SK-N-SH treated with all-trans-retinoic acid at 6 μM for 48 hours (cell line): ENCODE measurements at regions not wholly inside any gene's neighbourhood (a gene's known extent, or its start where the extent isn't known, plus 50 kb on each side); places are given as distances from the start of the nearest gene placed in this dataset.

Source experiments
- ARNTL ChIP-seq: fragments of 450-650 bp; formaldehyde crosslinking; IDR thresholded peaks from 2 replicates; pipeline ENCODE4 v1.5.0; 2020; ENCODE audit warnings: low read depth, mild to moderate bottlenecking, moderate library complexity, borderline replicate concordance
- BACH2 ChIP-seq: fragments of 250-450 bp; sonication (Bioruptor Pico); IDR thresholded peaks from 2 replicates; pipeline ENCODE4 v1.9.0; 2021; ENCODE audit warnings: mild to moderate bottlenecking, borderline replicate concordance
- GLIS3 ChIP-seq: fragments of 250-450 bp; sonication (Bioruptor Pico); IDR thresholded peaks from 2 replicates; pipeline ENCODE4 v1.5.0; 2020; ENCODE audit warnings: mild to moderate bottlenecking, moderate library complexity
- ISL1 ChIP-seq: fragments of 250-450 bp; sonication (Bioruptor Pico); IDR thresholded peaks from 2 replicates; pipeline ENCODE4 v2.1.2; 2022; ENCODE audit warnings: mild to moderate bottlenecking, moderate library complexity
- RARB ChIP-seq: fragments of 250-450 bp; sonication (Bioruptor Pico); IDR thresholded peaks from 2 replicates; pipeline ENCODE4 v1.8.0; 2021; ENCODE audit warnings: mild to moderate bottlenecking, moderate library complexity
- TF ChIP-seq, protein P1 (sequence below): fragments of 250-450 bp; sonication (Bioruptor Pico); IDR thresholded peaks from 2 replicates; pipeline ENCODE4 v1.8.0; 2020; ENCODE audit warnings: mild to moderate bottlenecking, moderate library complexity, borderline replicate concordance
- TF ChIP-seq, protein P2 (sequence below): fragments of 250-450 bp; sonication (Bioruptor Pico); IDR thresholded peaks from 2 replicates; pipeline ENCODE4 v1.5.0; 2020; ENCODE audit warnings: mild to moderate bottlenecking, moderate library complexity

DNA sequence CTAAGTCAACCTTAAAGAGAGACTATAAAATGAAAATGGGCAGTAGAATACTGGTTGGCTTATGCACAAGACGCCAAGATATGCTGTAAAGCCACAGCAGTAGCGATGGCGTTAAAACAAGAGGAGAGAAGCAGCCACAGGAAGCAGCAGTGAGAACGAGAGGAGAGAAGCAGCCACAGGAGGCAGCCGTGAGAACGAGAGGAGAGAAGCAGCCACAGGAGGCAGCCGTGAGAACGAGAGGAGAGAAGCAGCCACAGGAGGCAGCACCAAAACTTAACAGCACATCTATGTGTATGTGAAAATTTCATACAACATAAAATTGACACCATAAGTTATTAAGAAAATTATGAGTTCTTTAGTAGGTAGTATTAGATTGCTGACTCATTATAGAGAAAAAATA, 2318.6 kb upstream of the ACO1 start:
- TF ChIP-seq RARB (CRISPR knock-in tag), result no peak
- no peak for TF ChIP-seq GLIS3 (CRISPR knock-in tag)
- TF ChIP-seq ARNTL (CRISPR knock-in tag), result no peak
- TF ChIP-seq, protein P1, sequence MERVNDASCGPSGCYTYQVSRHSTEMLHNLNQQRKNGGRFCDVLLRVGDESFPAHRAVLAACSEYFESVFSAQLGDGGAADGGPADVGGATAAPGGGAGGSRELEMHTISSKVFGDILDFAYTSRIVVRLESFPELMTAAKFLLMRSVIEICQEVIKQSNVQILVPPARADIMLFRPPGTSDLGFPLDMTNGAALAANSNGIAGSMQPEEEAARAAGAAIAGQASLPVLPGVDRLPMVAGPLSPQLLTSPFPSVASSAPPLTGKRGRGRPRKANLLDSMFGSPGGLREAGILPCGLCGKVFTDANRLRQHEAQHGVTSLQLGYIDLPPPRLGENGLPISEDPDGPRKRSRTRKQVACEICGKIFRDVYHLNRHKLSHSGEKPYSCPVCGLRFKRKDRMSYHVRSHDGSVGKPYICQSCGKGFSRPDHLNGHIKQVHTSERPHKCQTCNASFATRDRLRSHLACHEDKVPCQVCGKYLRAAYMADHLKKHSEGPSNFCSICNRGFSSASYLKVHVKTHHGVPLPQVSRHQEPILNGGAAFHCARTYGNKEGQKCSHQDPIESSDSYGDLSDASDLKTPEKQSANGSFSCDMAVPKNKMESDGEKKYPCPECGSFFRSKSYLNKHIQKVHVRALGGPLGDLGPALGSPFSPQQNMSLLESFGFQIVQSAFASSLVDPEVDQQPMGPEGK (CRISPR knock-in tag), result no peak
- TF ChIP-seq, protein P2, sequence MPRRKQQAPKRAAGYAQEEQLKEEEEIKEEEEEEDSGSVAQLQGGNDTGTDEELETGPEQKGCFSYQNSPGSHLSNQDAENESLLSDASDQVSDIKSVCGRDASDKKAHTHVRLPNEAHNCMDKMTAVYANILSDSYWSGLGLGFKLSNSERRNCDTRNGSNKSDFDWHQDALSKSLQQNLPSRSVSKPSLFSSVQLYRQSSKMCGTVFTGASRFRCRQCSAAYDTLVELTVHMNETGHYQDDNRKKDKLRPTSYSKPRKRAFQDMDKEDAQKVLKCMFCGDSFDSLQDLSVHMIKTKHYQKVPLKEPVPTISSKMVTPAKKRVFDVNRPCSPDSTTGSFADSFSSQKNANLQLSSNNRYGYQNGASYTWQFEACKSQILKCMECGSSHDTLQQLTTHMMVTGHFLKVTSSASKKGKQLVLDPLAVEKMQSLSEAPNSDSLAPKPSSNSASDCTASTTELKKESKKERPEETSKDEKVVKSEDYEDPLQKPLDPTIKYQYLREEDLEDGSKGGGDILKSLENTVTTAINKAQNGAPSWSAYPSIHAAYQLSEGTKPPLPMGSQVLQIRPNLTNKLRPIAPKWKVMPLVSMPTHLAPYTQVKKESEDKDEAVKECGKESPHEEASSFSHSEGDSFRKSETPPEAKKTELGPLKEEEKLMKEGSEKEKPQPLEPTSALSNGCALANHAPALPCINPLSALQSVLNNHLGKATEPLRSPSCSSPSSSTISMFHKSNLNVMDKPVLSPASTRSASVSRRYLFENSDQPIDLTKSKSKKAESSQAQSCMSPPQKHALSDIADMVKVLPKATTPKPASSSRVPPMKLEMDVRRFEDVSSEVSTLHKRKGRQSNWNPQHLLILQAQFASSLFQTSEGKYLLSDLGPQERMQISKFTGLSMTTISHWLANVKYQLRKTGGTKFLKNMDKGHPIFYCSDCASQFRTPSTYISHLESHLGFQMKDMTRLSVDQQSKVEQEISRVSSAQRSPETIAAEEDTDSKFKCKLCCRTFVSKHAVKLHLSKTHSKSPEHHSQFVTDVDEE (CRISPR knock-in tag), result no peak
- no peak for TF ChIP-seq BACH2 (CRISPR knock-in tag)
- no peak for TF ChIP-seq ISL1
